H1 (cell line): ENCODE measurements at regions not wholly inside any gene's neighbourhood (a gene's known extent, or its start where the extent isn't known, plus 50 kb on each side); places are given as distances from the start of the nearest gene placed in this dataset.

ENCODE experiments used
- ATF2 ChIP-seq: IDR thresholded peaks from 2 replicates; pipeline ENCODE4 v1.6.1; 2012; ENCODE audit warnings: low read length, inconsistent platforms
- CBX8 ChIP-seq: fragments of 300-800, 300-1000 bp; sonication (generic); IDR thresholded peaks from 2 replicates; pipeline ENCODE4 v1.7.1; 2016; ENCODE audit warnings: low read depth, low read length, borderline replicate concordance
- MAX ChIP-seq: IDR thresholded peaks from 2 replicates; pipeline ENCODE4 v1.6.1; 2012; ENCODE audit warnings: inconsistent platforms
- RAD21 ChIP-seq, 2 experiments: IDR thresholded peaks in 1 of 2; conservative IDR thresholded peaks in 1 of 2; 2 replicates each; pipeline ENCODE4 v1.6.1; 2011; ENCODE audit warnings: low read depth in 2 of 2, low read length in 2 of 2, improper control_type of control experiment in 1 of 2, inconsistent platforms in 1 of 2, mild to moderate bottlenecking in 1 of 2, moderate library complexity in 1 of 2

- no peak for TF ChIP-seq ATF2
- no peak for TF ChIP-seq CBX8
- TF ChIP-seq RAD21 (IDR thresholded peaks at IDR 0.05 in 1 of 2, conservative IDR thresholded peaks at IDR 0.05 in 1 of 2; ENCODE audit: low read depth in 2 of 2, low read length in 2 of 2), result no peak
- TF ChIP-seq MAX, result no peak
Observed at GRCh38 chr13:106738186-106738678, 170.3 kb upstream of the ARGLU1 start (continued).
